ENCODE measurements at regions not wholly inside any gene's neighbourhood (a gene's known extent, or its start where the extent isn't known, plus 50 kb on each side); places are given as distances from the start of the nearest gene placed in this dataset.

DNA sequence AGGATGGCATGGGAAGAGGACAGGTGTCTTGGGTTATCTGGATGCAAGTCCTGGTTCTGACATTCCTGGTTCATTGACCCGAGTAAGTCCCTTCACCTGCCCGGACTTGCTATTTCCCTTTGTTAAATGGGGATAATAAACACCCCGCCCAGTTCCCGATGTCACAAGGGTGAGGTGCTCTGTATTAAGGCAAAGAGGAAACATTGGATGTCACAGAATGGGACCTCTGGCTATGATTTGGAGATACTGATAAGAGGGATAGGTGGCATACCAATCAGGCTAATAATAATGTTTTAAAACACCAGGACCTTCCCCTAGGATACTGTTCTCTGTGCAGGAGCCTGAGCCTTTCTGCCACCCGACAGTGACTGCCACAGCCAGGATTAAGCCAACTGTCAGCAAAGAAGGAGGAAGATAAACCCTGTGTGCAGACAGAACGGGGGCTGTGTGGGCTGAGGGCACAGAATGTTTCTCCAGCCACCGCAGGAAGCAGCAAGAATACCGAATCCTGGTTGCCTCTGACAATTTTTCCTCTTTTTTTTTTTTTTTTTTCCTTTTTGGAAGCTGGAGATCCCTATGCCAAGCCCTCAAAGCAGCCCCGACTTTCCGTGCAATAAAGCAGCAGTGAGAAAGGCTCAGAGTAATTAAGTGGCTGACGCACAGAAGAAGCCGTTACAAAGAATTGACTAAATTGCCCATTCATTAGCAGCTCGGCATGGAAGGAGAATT, 336.6 kb downstream of the SMAD2 start:
- TF ChIP-seq, protein P1, sequence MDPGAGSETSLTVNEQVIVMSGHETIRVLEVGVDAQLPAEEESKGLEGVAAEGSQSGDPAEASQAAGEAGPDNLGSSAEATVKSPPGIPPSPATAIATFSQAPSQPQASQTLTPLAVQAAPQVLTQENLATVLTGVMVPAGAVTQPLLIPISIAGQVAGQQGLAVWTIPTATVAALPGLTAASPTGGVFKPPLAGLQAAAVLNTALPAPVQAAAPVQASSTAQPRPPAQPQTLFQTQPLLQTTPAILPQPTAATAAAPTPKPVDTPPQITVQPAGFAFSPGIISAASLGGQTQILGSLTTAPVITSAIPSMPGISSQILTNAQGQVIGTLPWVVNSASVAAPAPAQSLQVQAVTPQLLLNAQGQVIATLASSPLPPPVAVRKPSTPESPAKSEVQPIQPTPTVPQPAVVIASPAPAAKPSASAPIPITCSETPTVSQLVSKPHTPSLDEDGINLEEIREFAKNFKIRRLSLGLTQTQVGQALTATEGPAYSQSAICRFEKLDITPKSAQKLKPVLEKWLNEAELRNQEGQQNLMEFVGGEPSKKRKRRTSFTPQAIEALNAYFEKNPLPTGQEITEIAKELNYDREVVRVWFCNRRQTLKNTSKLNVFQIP (CRISPR knock-in tag; IDR thresholded peaks at IDR 0.05; ENCODE audit: borderline replicate concordance, low read depth): no peak
- TF ChIP-seq ZFP3 (CRISPR knock-in tag; IDR thresholded peaks at IDR 0.05): no peak
- no peak for TF ChIP-seq TCF4 (CRISPR knock-in tag; IDR thresholded peaks at IDR 0.05; ENCODE audit: borderline replicate concordance)
- TF ChIP-seq ZNF8 (CRISPR knock-in tag; IDR thresholded peaks at IDR 0.05): no peak
- TF ChIP-seq ARNTL (CRISPR knock-in tag; IDR thresholded peaks at IDR 0.05; ENCODE audit: borderline replicate concordance, low read depth): no peak
